Naive thymus-derived CD4-positive, alpha-beta T cell (primary cell): ENCODE measurements at regions not wholly inside any gene's neighbourhood (a gene's known extent, or its start where the extent isn't known, plus 50 kb on each side); places are given as distances from the start of the nearest gene placed in this dataset.
"Not testable (repeated sequence)": the region's sequence is repeated elsewhere in the genome, so short reads cannot be mapped to it uniquely, and the experiment has no call there.

Experiments
- ATAC-seq: fragments of 150-1000 bp; cut with Tn5 transposase; 2 replicates; pipeline ENCODE4 v1.10.0; 2021; ENCODE audit warnings: mild to moderate bottlenecking, moderate library complexity
- CTCF ChIA-PET: fragments of 350-600 bp; sonication (Branson Sonifier 250); formaldehyde crosslinking; loops from one replicate; lab custom pipeline; 2021; ENCODE audit warnings: antibody characterized with exemption; lab: Charles Lee
- POLR2A ChIA-PET: fragments of 350-600 bp; sonication (Branson Sonifier 250); formaldehyde crosslinking; loops from one replicate; lab custom pipeline; 2021; ENCODE audit warnings: antibody characterized with exemption, inconsistent platforms; lab: Charles Lee
- DNase-seq, 9 donors: peaks; one replicate each; pipeline versions ENCODE4 v3.0.0 to v3.0.0-alpha.2; 2020 to 2022; ENCODE audit warnings: mixed read lengths in 1 of 9
- H3K27ac ChIP-seq: one replicate; pipeline ENCODE4 v1.7.0; 2013; ENCODE audit warnings: mild to moderate bottlenecking, low read depth, low read length, moderate library complexity
- H3K27me3 ChIP-seq, 2 donors: one replicate each; pipeline ENCODE4 v1.7.0; 2013; ENCODE audit warnings: low read length in 2 of 2, mild to moderate bottlenecking in 2 of 2, moderate library complexity in 2 of 2; ENCODE audit not compliant: control insufficient read depth in 2 of 2, insufficient read depth in 2 of 2
- H3K36me3 ChIP-seq, 3 experiments: 1 replicate in 2 of 3; 2 replicates in 1 of 3; pipeline ENCODE4 v1.7.0; 2013; ENCODE audit warnings: low read length in 3 of 3, mild to moderate bottlenecking in 3 of 3, moderate library complexity in 1 of 3; ENCODE audit not compliant: insufficient read depth in 3 of 3, control insufficient read depth in 2 of 3
- H3K4me1 ChIP-seq, 2 donors: one replicate each; pipeline ENCODE4 v1.7.0; 2013; ENCODE audit warnings: low read length in 2 of 2, mild to moderate bottlenecking in 2 of 2, moderate library complexity in 1 of 2; ENCODE audit not compliant: control insufficient read depth in 2 of 2, insufficient read depth in 2 of 2
- H3K4me3 ChIP-seq: 2 replicates; pipeline ENCODE4 v1.7.0; 2013; ENCODE audit warnings: mild to moderate bottlenecking, low read length
- H3K9me3 ChIP-seq, 3 experiments: 1 replicate in 2 of 3; 2 replicates in 1 of 3; pipeline ENCODE4 v1.7.0; 2013; ENCODE audit warnings: low read length in 3 of 3; ENCODE audit not compliant: control insufficient read depth in 2 of 3
- H3K27ac Mint-ChIP-seq, 9 donors: one replicate each; pipeline ENCODE4 v1.8.0; 2020 to 2022; ENCODE audit warnings: mixed read lengths in 9 of 9, mild to moderate bottlenecking in 8 of 9, moderate library complexity in 5 of 9, inconsistent platforms in 2 of 9
- H3K27me3 Mint-ChIP-seq, 5 donors: one replicate each; pipeline ENCODE4 v1.8.0; 2021 to 2022; ENCODE audit warnings: mixed read lengths in 5 of 5, mild to moderate bottlenecking in 1 of 5
- H3K36me3 Mint-ChIP-seq, 5 donors: one replicate each; pipeline ENCODE4 v1.8.0; 2020 to 2022; ENCODE audit warnings: mixed read lengths in 5 of 5, mild to moderate bottlenecking in 3 of 5, inconsistent platforms in 1 of 5
- H3K4me1 Mint-ChIP-seq, 7 donors: one replicate each; pipeline ENCODE4 v1.8.0; 2020 to 2022; ENCODE audit warnings: mixed read lengths in 7 of 7, mild to moderate bottlenecking in 3 of 7, inconsistent platforms in 1 of 7
- H3K4me3 Mint-ChIP-seq, 10 donors: one replicate each; pipeline ENCODE4 v1.8.0; 2020 to 2022; ENCODE audit warnings: mild to moderate bottlenecking in 10 of 10, mixed read lengths in 10 of 10, moderate library complexity in 6 of 10, inconsistent platforms in 2 of 10
- H3K9me3 Mint-ChIP-seq, 11 donors: one replicate each; pipeline ENCODE4 v1.8.0; 2020 to 2022; ENCODE audit warnings: mixed read lengths in 11 of 11, mild to moderate bottlenecking in 4 of 11, inconsistent platforms in 1 of 11, moderate library complexity in 1 of 11
- intact Hi-C, 2 donors: fragments of 100-400 bp; cut with micrococcal nuclease; formaldehyde crosslinking; loops; one replicate each; pipeline ENCODE4 v1.15.1; 2023

DNA sequence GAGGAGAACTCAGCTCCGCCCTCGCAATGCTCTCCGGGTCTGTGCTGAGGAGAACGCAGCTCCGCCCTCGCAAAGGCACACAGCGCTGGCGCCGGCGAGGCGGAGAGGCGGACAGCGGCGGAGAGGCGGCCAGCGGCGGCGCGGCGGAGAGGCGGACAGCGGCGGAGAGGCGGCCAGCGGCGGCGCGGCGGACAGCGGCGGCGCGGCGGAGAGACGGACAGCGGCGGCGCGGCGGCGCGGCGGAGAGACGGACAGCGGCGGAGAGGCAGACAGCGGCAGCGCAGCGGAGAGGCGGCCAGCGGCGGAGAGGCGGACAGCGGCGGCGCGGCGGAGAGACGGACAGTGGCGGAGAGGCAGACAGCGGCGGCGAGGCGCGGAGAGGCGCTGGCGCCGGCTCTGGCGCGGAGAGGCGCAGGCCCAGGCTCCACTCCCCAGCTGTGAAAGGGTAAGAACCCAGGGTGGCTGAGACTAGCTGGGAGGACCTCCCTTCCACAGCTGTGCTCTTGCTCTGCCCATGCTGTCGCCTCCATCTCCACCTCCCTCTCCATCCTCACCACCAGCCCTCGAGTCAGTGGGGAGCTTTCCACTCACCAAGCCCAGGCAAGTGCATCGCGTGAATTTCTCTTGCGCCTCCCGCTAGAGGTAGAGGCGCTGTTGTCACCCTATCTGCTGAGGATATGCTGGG, 2879.9 kb downstream of the RPIA start:
- intact Hi-C loops, H3K4me1 Mint-ChIP-seq, POLR2A ChIA-PET, H3K27ac ChIP-seq, H3K9me3 Mint-ChIP-seq, DNase-seq, H3K36me3 Mint-ChIP-seq, H3K27ac Mint-ChIP-seq, ATAC-seq, H3K9me3 ChIP-seq, H3K4me3 ChIP-seq, H3K27me3 Mint-ChIP-seq, H3K4me3 Mint-ChIP-seq, H3K36me3 ChIP-seq, H3K4me1 ChIP-seq, H3K27me3 ChIP-seq, CTCF ChIA-PET: not testable (repeated sequence)

DNA sequence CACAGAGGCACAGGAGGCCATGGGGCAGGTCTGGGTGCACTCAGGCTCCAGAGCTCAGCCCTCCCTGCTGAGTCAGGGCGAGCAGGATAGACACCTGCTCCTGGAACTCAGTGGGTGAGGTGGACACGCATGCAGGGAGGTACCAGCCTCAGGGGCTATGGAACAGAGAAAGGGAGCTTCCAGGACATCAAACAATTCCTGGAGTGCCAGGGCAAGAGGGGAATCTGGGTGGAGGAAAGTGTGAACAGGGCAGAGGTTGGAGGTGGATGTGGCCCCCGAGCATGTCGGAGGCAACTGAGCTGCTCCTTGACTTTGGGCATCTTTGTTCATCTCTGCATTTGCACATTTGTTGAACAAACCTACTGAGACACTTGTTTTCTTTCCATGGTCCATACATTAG, 2881.5 kb downstream of the RPIA start:
- H3K9me3 ChIP-seq, H3K36me3 ChIP-seq, H3K27ac ChIP-seq: not testable (repeated sequence)

DNA sequence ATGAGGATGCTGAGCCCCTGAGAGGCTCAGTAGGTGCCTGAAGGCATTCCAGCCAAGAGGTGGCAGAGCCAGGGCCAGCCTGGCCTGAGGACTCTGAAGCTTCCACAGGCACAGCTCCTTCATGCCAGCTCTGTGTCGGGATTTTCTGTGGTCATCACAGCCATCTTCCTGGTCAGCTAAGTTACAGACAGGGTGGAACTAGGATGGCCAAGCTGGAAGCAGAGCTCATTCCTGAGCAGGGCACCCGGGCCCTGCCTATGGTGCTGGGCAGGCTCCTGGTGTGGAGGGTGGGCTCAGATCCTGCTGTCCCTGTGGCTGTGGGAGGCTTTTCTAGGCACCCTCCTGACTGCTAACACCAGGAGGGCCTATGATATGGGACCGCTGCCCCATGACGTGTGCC, 2882.3 kb downstream of the RPIA start:
- H3K36me3 ChIP-seq, CTCF ChIA-PET, H3K9me3 ChIP-seq, DNase-seq, H3K36me3 Mint-ChIP-seq, intact Hi-C loops, H3K27ac Mint-ChIP-seq, H3K4me3 ChIP-seq, H3K4me1 Mint-ChIP-seq, H3K4me1 ChIP-seq, ATAC-seq, H3K27me3 Mint-ChIP-seq, POLR2A ChIA-PET, H3K9me3 Mint-ChIP-seq, H3K27ac ChIP-seq, H3K4me3 Mint-ChIP-seq, H3K27me3 ChIP-seq: not testable (repeated sequence)

More for the DNA sequence above, 2881.5 kb downstream of the RPIA start:
- H3K27ac Mint-ChIP-seq, H3K4me3 Mint-ChIP-seq, ATAC-seq, intact Hi-C loops, H3K27me3 Mint-ChIP-seq, H3K9me3 Mint-ChIP-seq, CTCF ChIA-PET, H3K4me3 ChIP-seq, H3K27me3 ChIP-seq, H3K4me1 ChIP-seq, DNase-seq, POLR2A ChIA-PET, H3K4me1 Mint-ChIP-seq, H3K36me3 Mint-ChIP-seq: not testable (repeated sequence)

DNA sequence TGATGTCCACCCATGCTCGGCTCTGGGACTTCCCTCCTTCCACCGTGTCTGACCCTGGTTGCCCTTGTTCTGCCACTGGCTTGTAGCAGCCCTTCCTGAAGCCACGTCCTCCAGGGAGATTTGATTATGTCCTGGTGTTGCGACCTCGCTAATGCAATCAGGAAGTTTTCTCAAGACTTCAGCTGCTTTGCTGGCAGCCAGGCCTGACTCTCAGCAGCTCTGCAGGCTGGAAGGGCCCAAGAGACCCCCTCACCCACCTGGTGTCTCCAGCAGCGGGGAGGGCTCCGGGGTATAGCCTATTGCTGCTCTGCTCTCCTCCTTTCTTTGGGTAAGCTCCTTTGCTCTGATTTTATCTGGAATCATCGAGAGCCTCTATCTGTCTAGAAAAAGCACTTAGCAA, 2882.8 kb downstream of the RPIA start:
- H3K4me3 Mint-ChIP-seq, H3K27ac Mint-ChIP-seq, H3K36me3 Mint-ChIP-seq, intact Hi-C loops, ATAC-seq, H3K27ac ChIP-seq, POLR2A ChIA-PET, CTCF ChIA-PET, H3K9me3 Mint-ChIP-seq, H3K4me1 Mint-ChIP-seq, H3K4me1 ChIP-seq, DNase-seq, H3K4me3 ChIP-seq, H3K36me3 ChIP-seq, H3K27me3 Mint-ChIP-seq, H3K9me3 ChIP-seq, H3K27me3 ChIP-seq: not testable (repeated sequence)

DNA sequence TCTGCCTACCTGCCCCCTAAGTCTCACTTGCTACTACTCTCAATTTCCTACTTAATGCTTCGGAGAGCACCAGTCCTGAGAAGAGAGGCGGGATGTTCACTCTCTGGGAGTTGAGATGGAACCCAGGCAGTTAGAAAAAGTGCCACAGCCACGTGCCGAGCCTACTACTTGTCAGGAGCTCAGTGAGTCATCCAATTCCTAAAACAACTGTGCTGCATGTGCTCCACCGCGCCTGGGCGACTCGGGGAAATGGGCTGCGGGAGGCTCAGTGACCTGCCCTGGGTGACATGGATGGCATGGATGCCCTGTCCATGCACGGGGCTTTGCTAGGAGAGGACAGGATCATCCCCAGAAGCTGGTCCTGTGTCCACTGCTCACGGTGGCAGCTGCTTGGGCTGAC, 2884.2 kb downstream of the RPIA start:
- H3K4me1 ChIP-seq, H3K4me1 Mint-ChIP-seq, CTCF ChIA-PET, H3K36me3 ChIP-seq, intact Hi-C loops, DNase-seq, H3K4me3 Mint-ChIP-seq, H3K27ac Mint-ChIP-seq, H3K4me3 ChIP-seq, H3K36me3 Mint-ChIP-seq, H3K9me3 ChIP-seq, H3K27me3 Mint-ChIP-seq, ATAC-seq, H3K27me3 ChIP-seq, H3K9me3 Mint-ChIP-seq, H3K27ac ChIP-seq, POLR2A ChIA-PET: not testable (repeated sequence)

DNA sequence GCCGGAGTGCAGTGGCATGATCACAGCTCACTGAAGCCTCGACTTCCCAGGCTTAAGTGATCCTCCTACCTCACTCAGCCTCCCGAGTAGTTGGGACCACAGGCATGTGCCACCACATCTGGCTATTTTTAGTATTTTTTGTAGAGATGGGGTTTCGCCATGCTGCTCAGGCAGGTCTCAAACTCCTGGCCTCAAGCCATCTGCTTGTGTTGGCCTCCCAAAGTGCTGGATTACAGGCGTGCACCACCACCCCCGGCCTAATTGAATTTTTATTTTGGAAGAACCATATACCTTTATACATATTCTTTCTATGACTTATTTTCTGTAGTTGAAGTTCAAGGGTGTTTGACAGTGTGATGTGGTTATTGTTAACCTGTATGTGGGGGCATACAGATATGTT, 2885.9 kb downstream of the RPIA start:
- H3K36me3 ChIP-seq, DNase-seq, H3K4me1 Mint-ChIP-seq, H3K27ac Mint-ChIP-seq, ATAC-seq, H3K9me3 Mint-ChIP-seq, H3K9me3 ChIP-seq, H3K4me3 ChIP-seq, H3K27me3 Mint-ChIP-seq, H3K4me3 Mint-ChIP-seq, intact Hi-C loops, CTCF ChIA-PET, POLR2A ChIA-PET, H3K36me3 Mint-ChIP-seq, H3K4me1 ChIP-seq, H3K27me3 ChIP-seq, H3K27ac ChIP-seq: not testable (repeated sequence)

DNA sequence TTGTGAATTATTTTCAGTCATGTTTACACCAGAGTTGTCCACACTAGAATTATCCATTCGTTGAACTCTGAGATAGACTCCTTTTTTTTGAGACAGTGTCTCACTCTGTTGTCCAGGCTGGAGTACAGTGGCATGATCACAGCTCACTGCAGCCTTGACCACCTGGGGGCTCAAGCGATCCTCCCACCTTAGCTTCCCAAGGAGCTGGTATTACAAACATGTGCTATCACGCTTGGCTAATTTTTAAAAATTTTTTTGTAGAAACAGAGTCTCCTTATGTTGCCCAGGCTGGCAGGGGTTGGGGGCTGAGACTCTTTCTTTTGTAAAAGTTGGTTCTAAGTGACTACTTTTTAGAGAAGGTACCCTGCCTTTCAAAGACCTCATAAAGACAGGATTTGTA, 2887.2 kb downstream of the RPIA start:
- DNase-seq, H3K27me3 ChIP-seq, H3K27me3 Mint-ChIP-seq, ATAC-seq, POLR2A ChIA-PET, intact Hi-C loops, H3K36me3 ChIP-seq, CTCF ChIA-PET, H3K4me3 ChIP-seq, H3K4me3 Mint-ChIP-seq, H3K9me3 Mint-ChIP-seq, H3K27ac Mint-ChIP-seq, H3K27ac ChIP-seq, H3K9me3 ChIP-seq, H3K4me1 Mint-ChIP-seq, H3K4me1 ChIP-seq, H3K36me3 Mint-ChIP-seq: not testable (repeated sequence)
